SIG-M5 treated with dmso at 0.1 percent for 504 hours (cell line): ENCODE measurements at regions not wholly inside any gene's neighbourhood (a gene's known extent, or its start where the extent isn't known, plus 50 kb on each side); places are given as distances from the start of the nearest gene placed in this dataset.
A peak's percentile ranks its signal among the peaks of the same experiment; 100 is the strongest.

Experiments used
- DNase-seq: peaks from one replicate; lab custom pipeline; 2025; ENCODE audit not compliant: unreplicated experiment; lab: John Stamatoyannopoulos, UW

DNA sequence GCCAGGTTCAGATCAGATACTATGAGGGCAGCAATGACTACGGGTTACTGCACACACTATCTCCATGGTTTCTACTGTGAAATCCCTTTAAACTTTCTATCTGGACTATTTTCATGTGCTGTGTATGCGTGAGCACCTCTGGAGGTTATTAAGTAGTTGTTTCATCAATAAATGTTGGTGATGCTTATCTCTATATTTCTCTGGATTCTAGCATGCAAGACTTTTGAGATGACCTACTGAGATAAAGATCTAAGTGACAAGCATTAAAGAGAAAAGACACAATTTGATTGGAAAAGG, 194.0 kb downstream of the NRIP1 start:
- no peak for DNase-seq

- DNase-seq, result peak; percentile 26
These were observed 194.6 kb downstream of the NRIP1 start for GRCh38 chr21:14869984-14870852.

- DNase-seq, result no peak
These were observed 197.7 kb downstream of the NRIP1 start for GRCh38 chr21:14866859-14867765.

DNA sequence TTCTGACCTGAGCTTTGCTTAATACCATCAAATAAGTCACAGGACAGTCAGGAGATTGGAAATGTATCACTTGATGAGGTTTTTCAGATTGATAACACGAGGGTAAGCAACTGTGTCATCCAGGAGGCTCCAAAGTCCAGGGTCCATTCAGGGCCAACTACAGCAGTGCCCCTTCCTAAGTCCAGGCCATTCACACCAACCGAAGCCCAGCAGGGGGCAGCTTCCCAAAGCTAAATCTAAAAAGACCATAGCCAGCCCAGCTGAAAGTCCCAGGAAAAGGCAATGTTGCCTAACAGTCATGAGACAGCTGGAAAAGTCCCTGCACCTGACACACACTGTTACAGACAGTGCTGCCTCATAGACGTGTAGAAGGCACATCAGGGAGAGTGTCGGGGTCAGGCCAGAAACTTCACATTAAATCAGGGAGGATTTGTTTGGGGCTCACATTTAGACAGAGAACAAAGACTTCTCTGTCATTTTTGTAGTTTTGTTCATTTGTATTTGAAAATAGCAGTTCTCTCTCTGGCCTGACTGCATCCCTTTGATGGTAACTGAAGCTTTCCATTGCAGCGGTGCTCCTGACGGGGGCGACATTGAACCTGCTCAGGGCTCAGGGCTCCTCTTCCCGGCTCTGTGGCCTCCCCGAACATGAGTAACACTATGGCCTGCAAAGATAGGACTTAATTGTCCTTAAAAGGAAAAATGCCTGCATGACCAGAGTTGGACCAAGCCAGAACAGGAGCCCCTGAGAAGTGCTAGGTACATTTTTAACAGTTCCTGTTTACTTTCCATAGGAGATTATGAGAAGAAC, 200.4 kb downstream of the NRIP1 start:
- DNase-seq, result peak; percentile 51

DNA sequence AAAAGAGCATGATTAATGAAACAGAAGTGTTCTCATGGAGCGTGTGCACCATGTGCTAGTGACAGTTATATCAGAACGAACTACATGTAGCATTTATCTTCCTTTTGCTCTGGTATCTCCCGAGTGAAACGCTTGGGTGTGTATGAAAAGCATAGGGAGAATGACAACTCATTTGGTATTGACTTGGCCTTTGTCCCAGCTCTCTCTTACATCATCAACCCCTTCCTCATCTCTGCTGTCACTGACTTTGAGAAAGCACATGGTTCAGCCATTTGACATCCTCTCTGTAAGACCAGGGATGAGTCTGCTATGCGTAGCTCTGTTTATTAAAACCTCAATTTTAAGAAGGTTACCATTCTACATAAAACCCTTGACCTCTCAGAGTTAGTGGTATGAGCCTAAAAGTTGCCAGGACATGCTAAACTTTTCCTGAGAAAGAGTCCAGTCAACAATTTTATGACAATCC, 201.0 kb downstream of the NRIP1 start:
- no peak for DNase-seq

- DNase-seq, result no peak
These were observed 201.7 kb downstream of the NRIP1 start for GRCh38 chr21:14862794-14863720.

DNA sequence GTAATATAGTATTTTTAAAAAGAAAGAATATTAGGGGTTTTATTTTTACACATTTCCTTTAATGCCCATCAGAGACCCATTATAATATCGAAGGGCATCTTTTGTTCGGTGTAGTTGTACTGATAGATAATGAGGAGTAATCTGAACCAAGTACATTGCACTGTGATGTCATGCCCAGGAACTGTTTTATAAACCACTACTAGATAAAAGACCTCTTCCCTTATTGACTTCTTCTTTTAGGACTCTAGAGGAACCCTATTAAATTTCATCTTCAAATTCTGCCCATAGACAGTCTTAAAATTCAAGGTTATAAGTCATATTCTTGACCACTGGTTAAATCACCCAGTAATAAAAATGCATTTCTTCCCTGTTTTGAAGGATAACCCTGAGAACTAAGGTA, 206.5 kb downstream of the NRIP1 start:
- DNase-seq, result no peak

DNA sequence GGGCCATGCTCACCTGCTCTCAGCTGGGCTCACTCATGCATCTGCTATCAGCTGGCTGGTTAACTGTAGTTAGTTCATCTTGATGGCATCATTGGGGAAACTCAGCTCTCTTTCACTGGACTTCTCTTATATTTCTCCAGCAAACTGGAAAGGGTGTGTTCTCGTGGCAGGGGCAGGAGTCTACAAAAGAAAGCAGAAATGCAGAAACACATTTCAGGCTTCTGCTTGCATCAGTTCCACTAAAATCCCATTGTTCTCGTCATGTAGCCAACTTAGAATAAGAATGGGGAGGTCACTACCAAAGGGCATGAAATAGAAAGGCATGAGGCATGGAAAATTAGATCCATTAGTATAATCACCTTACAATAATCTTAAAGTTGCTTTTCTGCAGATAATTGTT, 207.3 kb downstream of the NRIP1 start:
- DNase-seq, result no peak

- DNase-seq, result no peak
These were observed 214.4 kb downstream of the NRIP1 start for GRCh38 chr21:14850394-14850793.

DNA sequence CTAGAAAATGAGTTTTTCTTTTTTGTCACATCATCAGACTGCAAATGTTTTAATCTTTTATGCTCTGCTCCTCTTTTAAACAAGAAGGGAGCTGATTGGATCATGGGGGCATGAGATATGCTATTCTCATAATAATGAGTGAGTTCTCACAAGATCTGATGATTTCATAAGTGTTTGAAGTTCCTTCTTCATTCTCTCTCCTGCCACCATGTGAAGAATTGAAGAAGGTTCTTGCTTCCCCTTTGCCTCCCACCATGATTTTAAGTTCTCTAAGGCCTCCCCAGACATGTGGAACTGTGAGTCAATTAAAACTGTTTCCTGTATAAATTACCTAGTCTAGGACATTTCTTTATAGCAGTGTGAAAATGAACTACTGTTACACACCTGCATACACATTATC, 218.2 kb downstream of the NRIP1 start:
- DNase-seq, result peak; percentile 11

GRCh38 chr21:14844001-14844400, 220.8 kb downstream of the NRIP1 start:
- no peak for DNase-seq

DNA sequence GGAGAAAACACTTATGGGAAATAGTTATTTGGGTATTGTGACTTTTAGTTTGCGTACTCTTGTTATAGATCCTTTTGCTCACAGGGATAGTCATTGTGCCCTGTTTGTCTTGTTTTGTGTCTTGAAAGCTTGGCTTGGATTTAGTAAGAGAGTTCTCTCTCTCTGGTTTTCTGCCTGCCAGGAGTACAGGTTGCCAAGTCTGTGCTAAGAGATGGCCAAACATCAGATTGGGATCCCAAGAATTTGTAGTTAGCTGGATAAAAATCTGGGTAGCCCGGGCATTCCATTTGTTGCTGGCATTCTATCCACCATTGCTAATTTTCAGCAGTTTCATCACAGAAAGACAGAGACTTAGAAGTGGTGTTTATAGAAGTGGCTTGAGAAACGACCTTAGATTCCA, 222.2 kb downstream of the NRIP1 start:
- DNase-seq, result no peak

DNA sequence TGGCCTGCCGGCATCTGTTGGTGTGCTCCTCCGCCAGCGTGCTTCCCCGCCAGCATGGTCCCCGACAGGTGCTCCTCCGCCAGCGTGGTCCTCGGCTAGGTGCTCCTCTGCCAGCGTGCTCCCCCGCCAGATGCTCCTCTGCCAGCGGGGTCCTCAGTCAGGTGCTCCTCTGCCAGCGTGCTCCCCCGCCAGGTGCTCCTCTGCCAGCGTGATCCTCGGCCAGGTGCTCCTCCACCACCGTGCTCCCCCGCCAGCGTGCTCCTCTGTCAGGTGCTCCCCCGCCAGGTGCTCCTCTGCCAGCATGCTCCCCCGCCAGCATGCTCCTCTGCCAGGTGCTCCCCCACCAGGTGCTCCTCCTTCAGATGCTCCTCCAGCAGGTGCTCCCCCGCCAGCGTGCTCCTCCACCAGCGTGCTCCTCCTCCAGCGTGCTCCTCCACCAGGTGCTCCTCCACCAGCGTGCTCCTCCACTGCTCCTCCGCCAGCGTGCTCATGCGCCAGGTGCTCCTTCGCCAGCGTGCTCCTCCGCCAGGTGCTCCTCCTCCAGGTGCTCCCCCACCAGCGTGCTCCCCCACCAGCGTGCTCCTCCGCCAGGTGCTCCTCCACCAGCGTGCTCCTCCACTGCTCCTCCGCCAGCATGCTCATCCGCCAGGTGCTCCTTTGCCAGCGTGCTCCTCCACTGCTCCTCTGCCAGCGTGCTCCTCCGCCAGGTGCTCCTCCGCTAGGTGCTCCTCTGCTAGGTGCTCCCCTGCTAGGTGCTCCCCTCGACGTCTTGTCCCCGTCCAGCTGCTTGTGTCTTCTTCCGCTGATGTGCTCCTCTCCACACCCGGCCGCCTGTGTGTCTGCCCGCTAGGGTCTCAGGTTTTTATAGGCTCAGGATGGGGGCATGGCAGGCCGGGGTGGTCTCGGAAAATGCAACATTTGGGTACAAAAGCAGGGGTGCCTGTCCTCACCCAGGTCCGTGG, 223.0 kb downstream of the NRIP1 start:
- DNase-seq, result no peak

GRCh38 chr21:14838400-14838799, 226.4 kb downstream of the NRIP1 start:
- no peak for DNase-seq

- no peak for DNase-seq
These were observed 227.8 kb downstream of the NRIP1 start for GRCh38 chr21:14836950-14837349.

GRCh38 chr21:14833666-14834351, 231.0 kb downstream of the NRIP1 start:
- no peak for DNase-seq

DNA sequence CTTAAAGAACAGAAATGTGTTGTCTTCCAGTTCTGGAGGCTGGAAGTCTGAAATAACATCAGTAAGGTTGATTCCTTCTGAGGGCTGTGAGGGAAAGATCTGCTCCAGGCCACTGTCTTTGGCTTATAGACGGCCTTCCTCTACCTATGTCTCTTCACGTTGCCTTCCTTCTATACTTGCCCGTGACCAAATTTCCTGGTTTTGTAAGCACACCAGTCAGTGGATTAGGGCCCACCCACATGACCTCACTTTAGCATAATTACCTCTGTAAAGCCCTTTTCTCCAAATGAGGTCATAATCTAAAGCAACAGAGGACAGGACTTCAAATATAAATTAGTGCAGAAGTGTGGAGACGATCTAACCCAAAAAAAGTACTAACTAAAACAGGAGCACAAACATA, 231.6 kb downstream of the NRIP1 start:
- DNase-seq, result no peak

GRCh38 chr21:14830307-14830706, 234.5 kb downstream of the NRIP1 start:
- DNase-seq, result no peak
